Fibroblast of pulmonary artery (primary cell): ENCODE measurements at regions not wholly inside any gene's neighbourhood (a gene's known extent, or its start where the extent isn't known, plus 50 kb on each side); places are given as distances from the start of the nearest gene placed in this dataset.

Experiments used
- DNase-seq: peaks from one replicate; pipeline ENCODE4 v3.0.0-alpha.2; 2010; ENCODE audit warnings: low read depth
- H3K4me3 ChIP-seq: replicated peaks from 2 replicates; pipeline ENCODE4 v1.5.1; 2011; ENCODE audit warnings: low read depth, mild to moderate bottlenecking, control low read depth, low read length, moderate library complexity
- CTCF ChIP-seq: IDR thresholded peaks from 2 replicates; pipeline ENCODE4 v1.5.1; 2011; ENCODE audit warnings: mild to moderate bottlenecking, control low read depth, low read length, inconsistent platforms; ENCODE audit errors: missing control alignments

GRCh38 chr4:63553123-63553522 is 856.1 kb downstream of the TECRL start:
- no peak overlapping the region for H3K4me3 ChIP-seq
- DNase-seq = no peak
- no peak for TF ChIP-seq CTCF

- no peak overlapping the region for H3K4me3 ChIP-seq
- DNase-seq = no peak
- no peak for TF ChIP-seq CTCF
These were observed 867.4 kb downstream of the TECRL start for GRCh38 chr4:63541828-63542227.

- TF ChIP-seq CTCF = no peak
- no peak for DNase-seq
- H3K4me3 ChIP-seq = no peak overlapping the region
These were observed 879.5 kb downstream of the TECRL start for GRCh38 chr4:63529581-63530337.

- no peak overlapping the region for H3K4me3 ChIP-seq
- peak; percentile 27 for TF ChIP-seq CTCF
These were observed 880.8 kb downstream of the TECRL start for GRCh38 chr4:63528256-63528991.

GRCh38 chr4:63526251-63526650 is 883.0 kb downstream of the TECRL start:
- no peak overlapping the region for H3K4me3 ChIP-seq
- no peak for DNase-seq
- no peak for TF ChIP-seq CTCF

More at GRCh38 chr4:63528256-63528991, 880.8 kb downstream of the TECRL start:
- DNase-seq = peak; percentile 15

- H3K4me3 ChIP-seq = no peak overlapping the region
- no peak for TF ChIP-seq CTCF
- DNase-seq = no peak
These were observed 884.5 kb downstream of the TECRL start for GRCh38 chr4:63524764-63525163.
